ENCODE measurements at regions not wholly inside any gene's neighbourhood (a gene's known extent, or its start where the extent isn't known, plus 50 kb on each side); places are given as distances from the start of the nearest gene placed in this dataset.

- TF ChIP-seq FOXP2 (optimal IDR thresholded peaks at IDR 0.05; ENCODE audit: borderline replicate concordance, extremely low read depth, extremely low read length, insufficient read depth), result no peak
- no peak for TF ChIP-seq REST (IDR thresholded peaks at IDR 0.05; ENCODE audit: insufficient read depth in 1 of 2, low read depth in 2 of 2, low read length in 2 of 2)
- no peak for TF ChIP-seq SIN3A (IDR thresholded peaks at IDR 0.05; ENCODE audit: borderline replicate concordance, insufficient read depth, low read length)
- TF ChIP-seq POLR2AphosphoS5 (IDR thresholded peaks at IDR 0.05; ENCODE audit: low read depth, low read length), result no peak
- no peak for TF ChIP-seq TAF1 (IDR thresholded peaks at IDR 0.05; ENCODE audit: borderline replicate concordance, insufficient read depth, low read length)
Measured at GRCh38 chr1:4937876-4938534, 283.6 kb downstream of the AJAP1 start.

GRCh38 chr1:4935807-4936206, 281.4 kb downstream of the AJAP1 start:
- TF ChIP-seq REST (IDR thresholded peaks at IDR 0.05; ENCODE audit: insufficient read depth in 1 of 2, low read depth in 2 of 2, low read length in 2 of 2), result no peak
- TF ChIP-seq TAF1 (IDR thresholded peaks at IDR 0.05; ENCODE audit: borderline replicate concordance, insufficient read depth, low read length), result no peak
- no peak for TF ChIP-seq SIN3A (IDR thresholded peaks at IDR 0.05; ENCODE audit: borderline replicate concordance, insufficient read depth, low read length)
- TF ChIP-seq FOXP2 (optimal IDR thresholded peaks at IDR 0.05; ENCODE audit: borderline replicate concordance, extremely low read depth, extremely low read length, insufficient read depth), result no peak
- no peak for TF ChIP-seq POLR2AphosphoS5 (IDR thresholded peaks at IDR 0.05; ENCODE audit: low read depth, low read length)

- TF ChIP-seq FOXP2 (optimal IDR thresholded peaks at IDR 0.05; ENCODE audit: borderline replicate concordance, extremely low read depth, extremely low read length, insufficient read depth), result no peak
- no peak for TF ChIP-seq POLR2AphosphoS5 (IDR thresholded peaks at IDR 0.05; ENCODE audit: low read depth, low read length)
- TF ChIP-seq TAF1 (IDR thresholded peaks at IDR 0.05; ENCODE audit: borderline replicate concordance, insufficient read depth, low read length), result no peak
- TF ChIP-seq REST (IDR thresholded peaks at IDR 0.05; ENCODE audit: insufficient read depth in 1 of 2, low read depth in 2 of 2, low read length in 2 of 2), result no peak
- no peak for TF ChIP-seq SIN3A (IDR thresholded peaks at IDR 0.05; ENCODE audit: borderline replicate concordance, insufficient read depth, low read length)
Measured at GRCh38 chr1:4933232-4933631, 278.8 kb downstream of the AJAP1 start.

GRCh38 chr1:4932311-4933030, 278.1 kb downstream of the AJAP1 start:
- TF ChIP-seq POLR2AphosphoS5 (IDR thresholded peaks at IDR 0.05; ENCODE audit: low read depth, low read length), result no peak
- TF ChIP-seq SIN3A (IDR thresholded peaks at IDR 0.05; ENCODE audit: borderline replicate concordance, insufficient read depth, low read length), result no peak
- TF ChIP-seq FOXP2 (optimal IDR thresholded peaks at IDR 0.05; ENCODE audit: borderline replicate concordance, extremely low read depth, extremely low read length, insufficient read depth), result no peak
- TF ChIP-seq REST (IDR thresholded peaks at IDR 0.05; ENCODE audit: insufficient read depth in 1 of 2, low read depth in 2 of 2, low read length in 2 of 2), result no peak
- no peak for TF ChIP-seq TAF1 (IDR thresholded peaks at IDR 0.05; ENCODE audit: borderline replicate concordance, insufficient read depth, low read length)

Data from PFSK-1 (cell line).